ENCODE measurements at regions not wholly inside any gene's neighbourhood (a gene's known extent, or its start where the extent isn't known, plus 50 kb on each side); places are given as distances from the start of the nearest gene placed in this dataset.

DNA sequence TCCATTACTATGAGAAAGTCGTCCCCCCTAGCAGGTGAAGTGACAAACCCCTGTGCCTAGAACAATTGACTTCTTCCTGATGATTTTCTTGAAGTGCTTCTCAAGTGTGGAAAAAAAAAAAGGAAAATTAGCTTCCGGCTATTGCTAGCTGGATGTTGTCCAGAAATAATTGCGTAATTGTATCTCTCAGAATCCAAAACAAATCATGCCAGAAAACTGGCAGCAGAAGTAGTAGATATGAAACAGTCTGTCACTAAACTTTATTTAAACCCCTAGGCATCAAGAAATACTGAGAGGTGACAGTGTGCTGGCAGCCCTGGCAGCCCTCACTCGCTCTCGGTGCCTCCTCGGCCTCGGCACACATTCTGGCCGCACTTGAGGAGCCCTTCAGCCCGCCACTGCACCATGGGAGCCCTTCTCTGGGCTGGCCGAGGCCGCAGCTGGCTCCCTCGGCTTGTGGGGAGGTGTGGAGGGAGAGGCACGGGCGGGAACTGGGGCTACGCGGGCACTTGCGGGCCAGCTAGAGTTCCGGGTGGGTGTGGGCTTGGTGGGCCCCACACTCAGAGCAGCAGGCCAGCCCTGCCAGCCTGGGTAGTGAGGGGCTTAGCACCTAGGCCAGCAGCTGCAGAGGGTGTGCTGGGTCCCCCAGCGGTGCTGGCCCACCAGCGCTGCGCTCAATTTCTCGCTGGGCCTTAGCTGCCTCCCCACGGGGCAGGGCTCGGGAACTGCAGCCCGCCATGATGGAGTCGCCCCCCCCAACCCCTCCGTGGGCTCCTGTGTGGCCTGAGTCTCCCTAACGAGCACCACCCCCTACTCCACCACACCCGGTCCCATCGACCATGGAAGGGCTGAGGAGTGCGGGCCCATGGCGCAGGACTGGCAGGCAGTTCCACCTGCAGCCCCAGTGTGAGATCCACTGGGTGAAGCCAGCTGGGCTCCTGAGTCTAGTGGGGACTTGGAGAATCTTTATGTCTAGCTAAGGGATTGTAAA lies 80.5 kb upstream of the ABCA12 start:
- DNase-seq (ENCODE audit: low read depth), result peak; percentile 17
- TF ChIP-seq, protein P1, sequence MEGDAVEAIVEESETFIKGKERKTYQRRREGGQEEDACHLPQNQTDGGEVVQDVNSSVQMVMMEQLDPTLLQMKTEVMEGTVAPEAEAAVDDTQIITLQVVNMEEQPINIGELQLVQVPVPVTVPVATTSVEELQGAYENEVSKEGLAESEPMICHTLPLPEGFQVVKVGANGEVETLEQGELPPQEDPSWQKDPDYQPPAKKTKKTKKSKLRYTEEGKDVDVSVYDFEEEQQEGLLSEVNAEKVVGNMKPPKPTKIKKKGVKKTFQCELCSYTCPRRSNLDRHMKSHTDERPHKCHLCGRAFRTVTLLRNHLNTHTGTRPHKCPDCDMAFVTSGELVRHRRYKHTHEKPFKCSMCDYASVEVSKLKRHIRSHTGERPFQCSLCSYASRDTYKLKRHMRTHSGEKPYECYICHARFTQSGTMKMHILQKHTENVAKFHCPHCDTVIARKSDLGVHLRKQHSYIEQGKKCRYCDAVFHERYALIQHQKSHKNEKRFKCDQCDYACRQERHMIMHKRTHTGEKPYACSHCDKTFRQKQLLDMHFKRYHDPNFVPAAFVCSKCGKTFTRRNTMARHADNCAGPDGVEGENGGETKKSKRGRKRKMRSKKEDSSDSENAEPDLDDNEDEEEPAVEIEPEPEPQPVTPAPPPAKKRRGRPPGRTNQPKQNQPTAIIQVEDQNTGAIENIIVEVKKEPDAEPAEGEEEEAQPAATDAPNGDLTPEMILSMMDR (IDR thresholded peaks at IDR 0.05; ENCODE audit: insufficient read depth, low read length), result no peak
- H3K4me3 ChIP-seq (ENCODE audit: low read depth, low read length), result no peak overlapping the region

DNA sequence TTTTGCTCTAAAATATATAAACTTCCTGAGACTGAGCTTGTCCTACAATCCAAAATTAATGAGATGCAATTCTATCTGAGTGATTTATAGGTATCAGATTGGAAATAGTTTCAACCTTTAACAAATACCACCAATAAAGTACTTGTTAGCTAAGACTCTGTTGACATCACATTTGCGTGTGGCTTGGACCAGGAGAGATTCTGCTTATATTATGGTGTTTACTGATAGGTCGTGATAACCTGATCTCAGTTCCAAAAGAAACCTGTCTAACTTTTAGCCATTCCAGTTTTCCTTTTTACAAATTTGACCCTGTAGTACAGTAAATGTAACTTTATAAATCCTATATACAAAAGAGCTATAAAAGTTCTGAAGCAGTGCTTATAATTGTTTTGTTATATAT lies 78.4 kb upstream of the ABCA12 start:
- TF ChIP-seq, protein P1 (IDR thresholded peaks at IDR 0.05; ENCODE audit: insufficient read depth, low read length), result no peak
- DNase-seq (ENCODE audit: low read depth), result no peak
- no peak overlapping the region for H3K4me3 ChIP-seq (ENCODE audit: low read depth, low read length)

DNA sequence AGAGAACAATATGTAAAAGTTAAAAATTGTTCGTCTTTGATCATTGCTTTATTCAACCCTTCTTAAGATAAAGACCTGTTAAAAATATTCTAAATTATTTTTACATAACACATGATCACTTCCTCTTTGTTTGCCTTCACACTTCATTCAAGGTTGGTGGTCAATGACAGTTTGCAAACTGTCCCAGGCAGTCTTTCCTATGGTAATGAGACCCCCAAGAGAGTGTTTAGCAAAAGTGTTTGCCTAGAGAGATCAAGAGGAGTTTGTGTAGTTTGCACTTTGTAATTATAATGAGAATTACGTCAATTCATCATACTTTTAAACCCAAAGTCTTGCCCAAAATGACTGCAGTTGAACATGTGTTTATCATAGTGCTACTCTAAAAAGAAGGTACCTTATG lies 77.2 kb upstream of the ABCA12 start:
- no peak overlapping the region for H3K4me3 ChIP-seq (ENCODE audit: low read depth, low read length)
- TF ChIP-seq, protein P1 (IDR thresholded peaks at IDR 0.05; ENCODE audit: insufficient read depth, low read length), result no peak
- no peak for DNase-seq (ENCODE audit: low read depth)

DNA sequence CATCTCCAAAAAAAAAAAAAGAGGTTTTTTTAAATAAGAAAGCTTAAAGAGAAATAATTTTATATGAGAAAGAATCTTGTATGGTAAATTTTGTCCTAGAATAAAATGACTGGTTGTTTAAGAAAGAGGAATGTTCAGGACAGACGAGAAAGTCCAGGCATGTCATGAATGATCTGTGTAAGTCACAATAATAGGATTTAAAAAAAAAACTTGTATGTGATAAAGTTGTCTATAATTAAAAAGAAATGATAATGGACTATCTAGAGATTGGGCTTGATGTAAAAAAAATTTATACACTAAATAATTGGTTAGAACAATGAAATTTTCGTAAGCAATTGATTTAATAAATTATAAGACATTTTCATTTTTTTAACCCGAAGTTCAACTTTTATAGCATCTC lies 71.7 kb upstream of the ABCA12 start:
- no peak overlapping the region for H3K4me3 ChIP-seq (ENCODE audit: low read depth, low read length)
- TF ChIP-seq, protein P1 (IDR thresholded peaks at IDR 0.05; ENCODE audit: insufficient read depth, low read length), result no peak
- DNase-seq (ENCODE audit: low read depth), result no peak

DNA sequence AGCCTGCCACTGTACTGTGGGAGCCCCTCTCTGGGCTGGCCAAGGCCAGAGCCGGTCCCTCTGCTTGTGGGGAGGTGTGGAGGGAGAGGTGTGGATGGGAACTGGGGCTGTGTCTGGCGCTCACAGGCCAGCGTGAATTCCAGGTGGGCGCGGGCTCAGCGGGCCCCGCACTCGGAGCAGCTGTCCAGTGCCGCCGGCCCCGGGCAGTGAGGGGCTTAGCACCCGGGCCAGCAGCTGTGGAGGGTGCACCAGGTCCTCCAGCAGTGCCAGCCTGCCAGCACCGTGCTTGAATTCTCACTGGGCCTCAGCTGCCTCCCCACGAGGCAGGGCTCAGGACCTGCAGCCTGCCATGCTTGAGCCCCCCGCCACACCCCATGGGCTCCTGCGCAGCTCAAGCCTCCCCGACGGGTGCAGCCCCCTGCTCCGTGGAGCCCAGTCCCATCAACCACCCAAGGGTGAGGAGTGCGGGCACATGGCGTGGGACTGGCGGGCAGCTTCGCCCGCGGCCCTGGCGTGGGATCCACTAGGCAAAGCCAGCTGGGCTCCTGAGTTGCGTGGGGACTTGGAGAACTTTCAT lies 69.5 kb upstream of the ABCA12 start:
- TF ChIP-seq, protein P1 (IDR thresholded peaks at IDR 0.05; ENCODE audit: insufficient read depth, low read length), result no peak
- no peak for DNase-seq (ENCODE audit: low read depth)
- no peak overlapping the region for H3K4me3 ChIP-seq (ENCODE audit: low read depth, low read length)

DNA sequence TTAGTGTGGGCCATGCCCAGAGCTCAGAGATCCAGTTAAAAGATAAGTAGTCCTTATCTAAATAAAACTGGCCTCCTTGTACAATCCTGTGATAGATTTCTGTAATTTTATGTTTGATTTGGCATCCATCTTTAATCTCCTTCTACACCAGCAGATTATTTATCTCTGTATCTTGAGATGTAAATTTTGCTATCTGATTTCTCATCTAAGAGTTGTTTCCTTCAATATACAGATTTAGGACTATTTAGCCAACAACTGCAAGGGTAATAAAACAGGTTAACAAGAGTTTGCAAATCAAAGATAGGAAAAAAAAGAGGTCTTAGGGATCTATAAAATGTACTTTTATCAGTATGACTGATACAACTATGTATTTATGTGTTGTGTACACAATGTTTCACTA lies 68.6 kb upstream of the ABCA12 start:
- TF ChIP-seq, protein P1 (IDR thresholded peaks at IDR 0.05; ENCODE audit: insufficient read depth, low read length), result no peak
- DNase-seq (ENCODE audit: low read depth), result no peak
- H3K4me3 ChIP-seq (ENCODE audit: low read depth, low read length), result no peak overlapping the region
